Activated T-helper 17 cell treated with anti-CD3 and anti-CD28 coated beads, Interleukin-2, amount 50 U/mL, for 72 hours (primary cell): ENCODE measurements at regions not wholly inside any gene's neighbourhood (a gene's known extent, or its start where the extent isn't known, plus 50 kb on each side); places are given as distances from the start of the nearest gene placed in this dataset.

Source experiments
- ATAC-seq: fragments of 150-1000 bp; cut with Tn5 transposase; replicated peaks from 2 replicates; pipeline ENCODE4 v1.10.0; 2021; ENCODE audit warnings: mild to moderate bottlenecking, moderate library complexity
- H3K27ac Mint-ChIP-seq: one replicate; pipeline ENCODE4 v1.8.0; 2022; ENCODE audit warnings: mixed read lengths
- H3K27me3 Mint-ChIP-seq: one replicate; pipeline ENCODE4 v1.8.0; 2022; ENCODE audit warnings: mixed read lengths
- H3K36me3 Mint-ChIP-seq: one replicate; pipeline ENCODE4 v1.8.0; 2022; ENCODE audit warnings: low read depth, mild to moderate bottlenecking, mixed read lengths
- H3K4me1 Mint-ChIP-seq: one replicate; pipeline ENCODE4 v1.8.0; 2022; ENCODE audit warnings: mixed read lengths
- H3K4me3 Mint-ChIP-seq: one replicate; pipeline ENCODE4 v1.8.0; 2022; ENCODE audit warnings: mild to moderate bottlenecking, mixed read lengths
- H3K9me3 Mint-ChIP-seq: one replicate; pipeline ENCODE4 v1.8.0; 2022; ENCODE audit warnings: mixed read lengths

DNA sequence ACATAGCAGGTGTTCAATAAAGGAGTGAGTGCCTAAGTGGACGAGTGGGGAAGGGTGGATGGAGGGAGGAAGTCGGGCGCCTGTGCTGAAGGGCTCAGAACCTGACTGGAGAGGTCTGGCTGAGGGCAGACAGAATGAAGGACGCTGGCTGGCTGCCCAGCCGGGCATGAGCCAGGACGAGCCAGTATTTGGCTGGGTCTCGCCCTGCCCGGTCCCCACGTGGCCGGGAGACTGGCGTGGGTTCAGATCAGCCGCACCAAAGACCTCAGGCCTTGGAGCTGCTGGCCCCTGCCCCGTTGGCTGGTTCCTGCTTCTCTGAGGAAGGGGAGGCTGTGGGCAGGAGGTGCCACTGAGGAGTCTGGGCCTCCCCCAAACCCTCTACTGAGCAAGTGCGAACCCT, 79.8 kb downstream of the ENGASE start:
- Mint-ChIP-seq H3K4me1 (no peaks in the 10 kb centered on the region), H3K9me3 (no peaks in the 10 kb centered on the region), H3K27me3 (peaks cover 3% of the 10 kb centered on the region), H3K36me3 (no peaks in the 10 kb centered on the region), H3K27ac (no peak overlapping the region), H3K4me3 (no peak overlapping the region)
- no peak for ATAC-seq

DNA sequence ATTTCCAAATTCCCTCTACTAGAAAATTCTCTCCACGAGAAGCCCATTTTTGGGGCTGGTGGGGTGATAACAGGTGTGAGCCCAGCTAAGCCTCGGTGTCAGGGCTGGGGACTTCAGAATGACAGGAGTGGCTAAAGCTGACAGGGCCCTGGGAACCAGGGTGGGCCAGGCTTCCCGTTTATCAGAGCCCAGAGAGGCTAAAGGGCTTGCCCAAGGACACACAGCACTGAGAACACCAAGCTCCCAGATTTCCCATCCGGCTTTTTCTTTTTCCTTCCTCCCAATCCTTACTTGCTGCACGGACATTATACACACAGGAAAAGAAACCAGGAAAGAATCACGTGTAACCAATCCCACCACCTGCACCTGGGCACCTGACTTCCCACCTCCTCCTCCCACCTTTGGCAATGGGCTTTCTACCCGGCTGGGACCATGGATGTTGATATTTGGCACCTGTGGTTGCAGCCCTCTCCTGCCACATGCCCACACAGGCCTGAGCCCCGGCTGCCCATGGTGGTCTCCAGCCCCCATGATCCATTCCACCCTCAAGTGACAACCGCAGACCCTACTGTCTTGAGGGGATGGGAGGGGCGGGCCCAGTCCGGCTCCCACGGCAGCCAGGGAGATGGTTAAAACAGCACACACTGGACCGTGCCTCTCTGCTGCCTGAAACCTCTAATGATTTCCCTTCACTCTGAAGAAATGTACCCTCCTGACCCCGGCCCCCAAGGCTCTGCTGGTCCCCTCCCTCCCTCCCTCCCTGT, 78.9 kb downstream of the ENGASE start:
- Mint-ChIP-seq H3K9me3 (no peaks in the 10 kb centered on the region), H3K4me3 (no peak overlapping the region), H3K27me3 (peaks cover 3% of the 10 kb centered on the region), H3K27ac (no peak overlapping the region), H3K36me3 (no peaks in the 10 kb centered on the region), H3K4me1 (no peaks in the 10 kb centered on the region)
- no peak for ATAC-seq

- H3K27ac Mint-ChIP-seq, result no peak overlapping the region
- no peaks in the 10 kb centered on the region for H3K9me3 Mint-ChIP-seq
- H3K4me1 Mint-ChIP-seq, result no peaks in the 10 kb centered on the region
These were observed 78.0 kb downstream of the ENGASE start for GRCh38 chr17:79152636-79153035.

GRCh38 chr17:79152110-79152509, 77.5 kb downstream of the ENGASE start:
- Mint-ChIP-seq H3K27me3 (peaks cover 3% of the 10 kb centered on the region), H3K4me1 (no peaks in the 10 kb centered on the region), H3K36me3 (no peaks in the 10 kb centered on the region), H3K9me3 (no peaks in the 10 kb centered on the region), H3K27ac (no peak overlapping the region), H3K4me3 (no peak overlapping the region)
- no peak for ATAC-seq

More at GRCh38 chr17:79152636-79153035, 78.0 kb downstream of the ENGASE start:
- ATAC-seq, result no peak
- H3K27me3 Mint-ChIP-seq, result peaks cover 3% of the 10 kb centered on the region
- no peak overlapping the region for H3K4me3 Mint-ChIP-seq
- no peaks in the 10 kb centered on the region for H3K36me3 Mint-ChIP-seq

DNA sequence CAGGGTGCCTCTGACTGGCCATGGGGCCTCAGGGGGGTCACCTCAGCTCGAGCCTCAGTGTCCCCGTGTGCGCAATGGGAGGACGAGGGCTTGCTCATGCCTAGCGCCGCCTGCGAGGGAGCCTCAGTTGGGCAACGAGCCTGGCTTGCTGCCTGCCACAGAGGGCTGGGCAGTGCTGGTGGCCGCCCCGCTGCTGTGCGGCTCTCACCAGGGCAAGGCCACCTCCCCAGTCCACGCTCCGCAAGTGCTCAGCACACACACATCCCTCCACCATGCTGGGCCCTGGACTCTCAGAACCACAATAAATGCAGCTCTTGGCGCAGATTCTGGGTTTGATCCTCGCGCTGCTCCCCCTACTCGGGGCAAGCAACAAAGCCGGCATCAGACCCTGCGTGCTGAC, 76.2 kb downstream of the ENGASE start:
- no peak for ATAC-seq
- H3K27me3 Mint-ChIP-seq, result peaks cover 3% of the 10 kb centered on the region
- no peak overlapping the region for H3K4me3 Mint-ChIP-seq
- no peaks in the 10 kb centered on the region for H3K4me1 Mint-ChIP-seq
- H3K9me3 Mint-ChIP-seq, result no peaks in the 10 kb centered on the region
- no peaks in the 10 kb centered on the region for H3K36me3 Mint-ChIP-seq
- no peak overlapping the region for H3K27ac Mint-ChIP-seq

DNA sequence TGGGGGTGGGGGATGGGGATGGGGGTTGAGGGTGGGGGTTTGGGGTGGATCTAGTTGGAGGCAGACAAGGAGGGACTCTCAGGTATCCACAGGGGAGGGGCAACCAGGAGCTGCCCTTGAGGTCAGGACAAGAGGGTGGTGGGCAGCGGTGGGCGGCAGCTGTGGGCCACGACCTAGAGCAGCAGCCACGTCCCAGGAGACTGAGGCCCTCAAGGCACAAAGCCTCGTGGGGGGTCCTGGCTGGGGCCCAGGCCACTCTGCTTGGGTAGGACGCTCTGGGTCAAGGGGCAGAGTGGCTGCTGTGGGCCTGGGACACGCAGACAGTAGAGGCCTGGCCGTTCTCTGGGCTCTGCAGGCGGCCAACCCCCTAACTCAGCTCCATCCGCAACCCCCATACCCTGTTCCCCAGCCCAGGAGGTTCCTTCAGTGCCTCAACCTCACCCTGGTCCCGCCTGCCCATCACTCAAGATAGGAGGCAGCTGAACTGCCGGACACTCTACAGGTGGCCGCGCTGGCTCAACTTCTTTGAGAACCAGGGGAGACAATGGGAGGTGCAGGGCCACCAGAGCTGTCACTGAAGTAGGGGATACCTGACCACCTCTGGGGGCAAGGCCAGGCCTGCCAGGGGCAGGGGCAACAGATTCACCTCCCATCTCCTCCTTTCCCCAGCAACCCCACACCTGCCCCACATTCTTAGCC, 75.6 kb downstream of the ENGASE start:
- peaks cover 3% of the 10 kb centered on the region for H3K27me3 Mint-ChIP-seq
- H3K4me1 Mint-ChIP-seq, result no peaks in the 10 kb centered on the region
- no peak overlapping the region for H3K4me3 Mint-ChIP-seq
- no peak overlapping the region for H3K27ac Mint-ChIP-seq
- no peaks in the 10 kb centered on the region for H3K9me3 Mint-ChIP-seq
- no peak for ATAC-seq
- no peaks in the 10 kb centered on the region for H3K36me3 Mint-ChIP-seq

- no peak overlapping the region for H3K4me3 Mint-ChIP-seq
- H3K4me1 Mint-ChIP-seq, result no peaks in the 10 kb centered on the region
These were observed 74.0 kb downstream of the ENGASE start for GRCh38 chr17:79148584-79148983.

DNA sequence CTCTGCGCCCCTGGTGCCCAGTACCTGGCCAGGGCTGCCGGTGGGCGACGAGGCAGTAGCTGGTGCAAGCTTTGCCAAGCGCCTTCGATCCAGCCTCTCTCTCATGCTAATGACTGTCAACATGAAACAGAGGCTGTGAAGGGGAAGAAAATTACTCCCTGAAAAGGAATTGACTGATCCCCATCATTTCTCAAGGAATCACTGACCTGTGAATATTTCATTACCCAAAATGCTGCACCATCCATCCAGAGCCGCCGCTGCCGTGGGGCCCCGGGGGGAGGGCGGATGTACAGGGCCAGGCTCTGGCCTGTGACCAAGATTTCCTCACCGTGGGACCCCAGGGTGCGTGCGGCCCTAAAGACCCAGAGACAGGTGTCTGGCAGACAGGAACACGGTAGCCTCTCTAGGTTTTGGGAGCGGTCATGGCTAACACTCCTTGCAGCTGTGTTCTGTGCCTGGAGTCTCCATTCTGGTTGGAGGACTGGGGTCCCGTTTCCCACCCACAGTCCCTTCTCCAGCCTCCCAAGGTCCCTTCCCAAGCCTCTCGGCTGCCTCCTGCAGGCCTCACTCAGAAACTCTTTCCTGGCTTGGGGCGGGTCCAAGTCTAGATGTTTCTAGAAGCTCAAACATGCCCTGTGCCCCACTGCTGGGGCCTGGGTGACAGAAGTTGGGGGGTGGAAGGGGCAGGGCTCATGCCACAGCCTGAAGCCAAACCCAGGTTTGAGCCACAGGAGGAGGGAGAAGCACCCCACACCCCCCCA, 73.3 kb downstream of the ENGASE start:
- Mint-ChIP-seq H3K4me3 (no peak overlapping the region), H3K36me3 (no peaks in the 10 kb centered on the region), H3K4me1 (no peaks in the 10 kb centered on the region), H3K27ac (no peak overlapping the region), H3K9me3 (no peaks in the 10 kb centered on the region), H3K27me3 (peaks cover 3% of the 10 kb centered on the region)
- ATAC-seq, result no peak

More at GRCh38 chr17:79148584-79148983, 74.0 kb downstream of the ENGASE start:
- H3K27me3 Mint-ChIP-seq, result peaks cover 3% of the 10 kb centered on the region
- H3K36me3 Mint-ChIP-seq, result no peaks in the 10 kb centered on the region
- H3K9me3 Mint-ChIP-seq, result no peaks in the 10 kb centered on the region
- ATAC-seq, result no peak
- no peak overlapping the region for H3K27ac Mint-ChIP-seq

GRCh38 chr17:79146562-79146961, 71.9 kb downstream of the ENGASE start:
- Mint-ChIP-seq H3K4me1 (no peaks in the 10 kb centered on the region), H3K9me3 (no peaks in the 10 kb centered on the region), H3K4me3 (no peak overlapping the region), H3K36me3 (no peaks in the 10 kb centered on the region), H3K27me3 (peaks cover 6% of the 10 kb centered on the region), H3K27ac (no peak overlapping the region)
- no peak for ATAC-seq

- ATAC-seq, result no peak
- H3K36me3 Mint-ChIP-seq, result no peaks in the 10 kb centered on the region
- peaks cover 3% of the 10 kb centered on the region for H3K27me3 Mint-ChIP-seq
- no peak overlapping the region for H3K27ac Mint-ChIP-seq
- H3K9me3 Mint-ChIP-seq, result no peaks in the 10 kb centered on the region
- no peak overlapping the region for H3K4me3 Mint-ChIP-seq
- H3K4me1 Mint-ChIP-seq, result no peaks in the 10 kb centered on the region
These were observed 70.9 kb downstream of the ENGASE start for GRCh38 chr17:79145548-79145947.

DNA sequence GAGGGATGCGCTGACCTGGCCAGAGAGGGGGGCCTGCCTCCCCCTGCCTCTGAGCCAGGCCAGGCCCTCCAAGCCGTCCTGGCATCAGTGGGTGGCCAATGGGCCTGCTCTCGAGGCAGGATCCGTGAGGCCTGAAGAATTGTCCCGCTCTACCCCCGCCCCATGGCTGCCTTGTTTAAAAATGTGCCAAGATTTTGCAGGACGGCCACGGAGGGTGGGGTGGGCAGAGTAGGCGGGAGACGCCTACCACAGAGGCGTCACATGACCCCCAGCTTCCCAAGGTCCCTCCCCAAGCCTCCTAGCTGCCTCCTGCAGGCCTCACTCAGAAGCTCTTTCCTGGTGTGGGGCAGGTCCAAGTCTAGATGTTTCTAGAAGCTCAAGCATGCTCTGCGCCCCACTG, 69.5 kb downstream of the ENGASE start:
- H3K36me3 Mint-ChIP-seq, result no peaks in the 10 kb centered on the region
- no peak overlapping the region for H3K4me3 Mint-ChIP-seq
- no peaks in the 10 kb centered on the region for H3K4me1 Mint-ChIP-seq
- H3K9me3 Mint-ChIP-seq, result no peaks in the 10 kb centered on the region
- H3K27me3 Mint-ChIP-seq, result peaks cover 3% of the 10 kb centered on the region
- no peak for ATAC-seq
- no peak overlapping the region for H3K27ac Mint-ChIP-seq

- no peak overlapping the region for H3K4me3 Mint-ChIP-seq
- no peaks in the 10 kb centered on the region for H3K36me3 Mint-ChIP-seq
- ATAC-seq, result no peak
- peaks cover 6% of the 10 kb centered on the region for H3K27me3 Mint-ChIP-seq
- H3K9me3 Mint-ChIP-seq, result no peaks in the 10 kb centered on the region
- no peak overlapping the region for H3K27ac Mint-ChIP-seq
- H3K4me1 Mint-ChIP-seq, result no peaks in the 10 kb centered on the region
These were observed 67.8 kb downstream of the ENGASE start for GRCh38 chr17:79142375-79142774.

GRCh38 chr17:79141578-79142355, 67.1 kb downstream of the ENGASE start:
- no peaks in the 10 kb centered on the region for H3K36me3 Mint-ChIP-seq
- H3K4me1 Mint-ChIP-seq, result no peaks in the 10 kb centered on the region
- no peak overlapping the region for H3K27ac Mint-ChIP-seq
- ATAC-seq, result no peak
- no peaks in the 10 kb centered on the region for H3K9me3 Mint-ChIP-seq
- no peak overlapping the region for H3K4me3 Mint-ChIP-seq
- H3K27me3 Mint-ChIP-seq, result peaks cover 6% of the 10 kb centered on the region

DNA sequence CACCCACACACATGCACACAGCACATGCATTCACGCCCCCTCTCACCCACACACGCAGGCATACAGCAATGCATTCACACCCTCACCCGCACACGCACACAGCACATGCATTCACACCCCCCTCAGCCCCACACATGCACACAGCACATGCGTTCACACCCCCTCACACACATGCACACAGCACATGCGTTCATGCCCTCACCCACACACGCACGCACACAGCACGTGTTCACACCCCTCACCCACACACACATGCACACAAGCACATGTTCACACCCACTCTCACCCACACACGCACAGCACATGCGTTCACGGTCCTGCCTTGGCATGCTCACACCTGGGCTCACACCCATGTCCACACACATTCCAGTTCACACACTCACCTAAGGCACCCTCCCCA, 64.2 kb downstream of the ENGASE start:
- ATAC-seq, result no peak
- Mint-ChIP-seq H3K4me3 (no peak overlapping the region), H3K36me3 (no peaks in the 10 kb centered on the region), H3K27ac (no peak overlapping the region), H3K9me3 (no peaks in the 10 kb centered on the region), H3K27me3 (peaks cover 11% of the 10 kb centered on the region), H3K4me1 (no peaks in the 10 kb centered on the region)
